Karpas-422 (cell line): ENCODE measurements at regions not wholly inside any gene's neighbourhood (a gene's known extent, or its start where the extent isn't known, plus 50 kb on each side); places are given as distances from the start of the nearest gene placed in this dataset.
"Not testable (repeated sequence)": the region's sequence is repeated elsewhere in the genome, so short reads cannot be mapped to it uniquely, and the experiment has no call there.

ENCODE experiments used
- DNase-seq: peaks from one replicate; pipeline ENCODE4 v3.0.0-alpha.2; 2015
- H2AFZ ChIP-seq: fragments of 200-600 bp; sonication (generic); 2 replicates; pipeline ENCODE4 v1.6.1; 2014; ENCODE audit warnings: antibody characterized with exemption, low read length, mixed read lengths
- H3K27ac ChIP-seq: fragments of 200-600 bp; sonication (generic); 2 replicates; pipeline ENCODE4 v1.5.1; 2014; ENCODE audit warnings: mild to moderate bottlenecking, low read length, moderate library complexity
- H3K27me3 ChIP-seq: fragments of 200-600 bp; sonication (generic); 2 replicates; pipeline ENCODE4 v1.6.1; 2014; ENCODE audit warnings: low read length, mixed read lengths
- H3K36me3 ChIP-seq: fragments of 200-600 bp; sonication (generic); 2 replicates; pipeline ENCODE4 v1.6.1; 2014; ENCODE audit warnings: low read length, mixed read lengths; ENCODE audit not compliant: insufficient read depth
- H3K4me1 ChIP-seq: fragments of 200-600 bp; sonication (generic); 2 replicates; pipeline ENCODE4 v1.6.1; 2014; ENCODE audit warnings: mild to moderate bottlenecking, low read length, mixed read lengths
- H3K4me2 ChIP-seq: fragments of 200-600 bp; sonication (generic); 2 replicates; pipeline ENCODE4 v1.6.1; 2014; ENCODE audit warnings: low read length, low read depth, mild to moderate bottlenecking; ENCODE audit not compliant: poor library complexity, severe bottlenecking
- H3K4me3 ChIP-seq: fragments of 200-600 bp; sonication (generic); 2 replicates; pipeline ENCODE4 v1.5.1; 2014; ENCODE audit warnings: mild to moderate bottlenecking, antibody characterized with exemption, low read length, mixed read lengths
- H3K79me2 ChIP-seq: fragments of 200-600 bp; sonication (generic); 2 replicates; pipeline ENCODE4 v1.6.1; 2014; ENCODE audit warnings: mild to moderate bottlenecking, low read length, mixed read lengths
- H3K9ac ChIP-seq: fragments of 200-600 bp; sonication (generic); 2 replicates; pipeline ENCODE4 v1.6.0; 2014; ENCODE audit warnings: low read length
- H3K9me2 ChIP-seq: fragments of 200-600 bp; sonication (generic), shearing (Covaris generic); replicated peaks from 2 replicates; pipeline ENCODE4 v1.6.0; 2014; ENCODE audit warnings: mild to moderate bottlenecking, low read length, moderate library complexity; ENCODE audit not compliant: insufficient read depth
- H3K9me3 ChIP-seq: fragments of 300-700, 200-600 bp; sonication (generic); 2 replicates; pipeline ENCODE4 v1.6.1; 2014; ENCODE audit warnings: low read length, mixed read lengths
- H4K20me1 ChIP-seq: fragments of 200-600 bp; sonication (generic); 2 replicates; pipeline ENCODE4 v1.6.1; 2014; ENCODE audit warnings: mild to moderate bottlenecking, antibody characterized with exemption, low read length, low read depth; ENCODE audit not compliant: insufficient read depth

- Histone ChIP-seq H4K20me1 (no peaks in the 10 kb centered on the region; the same call in 1 of the 2 replicates), H3K9me3 (no peaks in the 10 kb centered on the region), H3K4me1 (no peaks in the 10 kb centered on the region), H2AFZ (no peak overlapping the region), H3K27me3 (no peaks in the 10 kb centered on the region), H3K4me3 (no peak overlapping the region), H3K79me2 (no peaks in the 10 kb centered on the region), H3K4me2 (no peak overlapping the region), H3K9me2 (no peaks in the 10 kb centered on the region), H3K27ac (no peak overlapping the region), H3K36me3 (no peaks in the 10 kb centered on the region), H3K9ac (no peak overlapping the region)
- DNase-seq, result no peak
Observed at GRCh38 chr5:152118676-152119470, 194.2 kb upstream of the GLRA1 start.

GRCh38 chr5:152116934-152117333, 192.3 kb upstream of the GLRA1 start:
- Histone ChIP-seq H3K4me3 (no peak overlapping the region), H3K27ac (no peak overlapping the region), H3K79me2 (no peaks in the 10 kb centered on the region), H4K20me1 (no peaks in the 10 kb centered on the region; the same call in 1 of the 2 replicates), H2AFZ (no peak overlapping the region), H3K9me3 (no peaks in the 10 kb centered on the region), H3K27me3 (no peaks in the 10 kb centered on the region), H3K36me3 (no peaks in the 10 kb centered on the region), H3K9ac (no peak overlapping the region), H3K4me1 (no peaks in the 10 kb centered on the region), H3K4me2 (no peak overlapping the region), H3K9me2 (no peaks in the 10 kb centered on the region)
- no peak for DNase-seq

GRCh38 chr5:152113401-152113800, 188.8 kb upstream of the GLRA1 start:
- Histone ChIP-seq H2AFZ (no peak overlapping the region), H3K27ac (no peak overlapping the region), H4K20me1 (no peaks in the 10 kb centered on the region), H3K4me1 (no peaks in the 10 kb centered on the region), H3K36me3 (no peaks in the 10 kb centered on the region), H3K9me3 (no peaks in the 10 kb centered on the region), H3K79me2 (no peaks in the 10 kb centered on the region), H3K27me3 (no peaks in the 10 kb centered on the region), H3K9me2 (no peaks in the 10 kb centered on the region), H3K4me3 (no peak overlapping the region), H3K9ac (no peak overlapping the region), H3K4me2 (no peak overlapping the region)
- DNase-seq, result no peak

- Histone ChIP-seq H3K4me1 (no peaks in the 10 kb centered on the region), H4K20me1 (no peaks in the 10 kb centered on the region), H3K9me3 (no peaks in the 10 kb centered on the region), H2AFZ (no peak overlapping the region), H3K9ac (no peak overlapping the region), H3K27ac (no peak overlapping the region), H3K4me2 (no peak overlapping the region), H3K36me3 (no peaks in the 10 kb centered on the region), H3K4me3 (no peak overlapping the region), H3K79me2 (no peaks in the 10 kb centered on the region), H3K27me3 (no peaks in the 10 kb centered on the region), H3K9me2 (no peaks in the 10 kb centered on the region)
- DNase-seq, result no peak
Observed at GRCh38 chr5:152107220-152107619, 182.6 kb upstream of the GLRA1 start.

DNA sequence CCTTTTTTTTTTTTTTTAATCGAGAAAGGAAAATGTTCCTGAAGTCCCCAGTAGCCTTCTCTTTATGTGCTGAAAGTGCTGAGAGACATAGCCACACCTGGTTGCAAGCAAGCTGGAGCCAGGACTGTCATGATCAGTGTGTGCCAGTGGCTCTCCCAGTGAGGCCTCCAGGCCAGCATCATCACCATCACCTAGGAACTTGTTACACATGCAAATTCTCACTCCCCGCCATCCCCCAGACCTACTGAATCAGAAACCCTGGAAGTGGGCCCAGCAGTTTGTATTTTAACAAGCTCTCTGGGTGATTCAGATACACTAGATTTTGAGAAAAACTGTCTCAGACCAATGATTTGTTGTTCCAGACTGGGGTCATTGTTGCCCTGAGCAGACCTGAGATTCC, 181.9 kb upstream of the GLRA1 start:
- H3K4me2 ChIP-seq, result no peak overlapping the region
- H3K36me3 ChIP-seq, result no peaks in the 10 kb centered on the region
- H3K4me1 ChIP-seq, result no peaks in the 10 kb centered on the region
- H2AFZ ChIP-seq, result no peak overlapping the region
- H4K20me1 ChIP-seq, result no peaks in the 10 kb centered on the region
- H3K79me2 ChIP-seq, result no peaks in the 10 kb centered on the region
- DNase-seq, result no peak
- no peak overlapping the region for H3K27ac ChIP-seq
- no peaks in the 10 kb centered on the region for H3K27me3 ChIP-seq
- H3K9me3 ChIP-seq, result no peaks in the 10 kb centered on the region
- no peak overlapping the region for H3K4me3 ChIP-seq
- no peak overlapping the region for H3K9ac ChIP-seq
- no peaks in the 10 kb centered on the region for H3K9me2 ChIP-seq

GRCh38 chr5:152105085-152105484, 180.4 kb upstream of the GLRA1 start:
- no peaks in the 10 kb centered on the region for H3K4me1 ChIP-seq
- H3K4me3 ChIP-seq, result no peak overlapping the region
- no peaks in the 10 kb centered on the region for H3K27me3 ChIP-seq
- no peaks in the 10 kb centered on the region for H3K9me2 ChIP-seq
- H3K9me3 ChIP-seq, result no peaks in the 10 kb centered on the region
- H3K79me2 ChIP-seq, result no peaks in the 10 kb centered on the region
- H4K20me1 ChIP-seq, result no peaks in the 10 kb centered on the region
- H3K36me3 ChIP-seq, result no peaks in the 10 kb centered on the region
- H3K4me2 ChIP-seq, result no peak overlapping the region
- no peak for DNase-seq
- no peak overlapping the region for H2AFZ ChIP-seq
- H3K27ac ChIP-seq, result no peak overlapping the region
- no peak overlapping the region for H3K9ac ChIP-seq

GRCh38 chr5:152104211-152104610, 179.6 kb upstream of the GLRA1 start:
- Histone ChIP-seq H3K9me2 (no peaks in the 10 kb centered on the region), H3K79me2 (no peaks in the 10 kb centered on the region), H3K4me2 (no peak overlapping the region), H3K27me3 (no peaks in the 10 kb centered on the region), H3K4me3 (no peak overlapping the region), H4K20me1 (no peaks in the 10 kb centered on the region), H3K9me3 (no peaks in the 10 kb centered on the region), H2AFZ (no peak overlapping the region), H3K36me3 (no peaks in the 10 kb centered on the region), H3K4me1 (no peaks in the 10 kb centered on the region), H3K9ac (no peak overlapping the region), H3K27ac (no peak overlapping the region)
- no peak for DNase-seq

- not testable (repeated sequence) for H3K4me3 ChIP-seq, H2AFZ ChIP-seq, H3K4me2 ChIP-seq, H3K9me2 ChIP-seq, H3K36me3 ChIP-seq, DNase-seq, H3K27ac ChIP-seq, H3K79me2 ChIP-seq, H3K4me1 ChIP-seq, H3K27me3 ChIP-seq, H4K20me1 ChIP-seq, H3K9ac ChIP-seq, H3K9me3 ChIP-seq
Observed at GRCh38 chr5:152102908-152103307, 178.3 kb upstream of the GLRA1 start.
